Nephron (organoid): ENCODE measurements at regions not wholly inside any gene's neighbourhood (a gene's known extent, or its start where the extent isn't known, plus 50 kb on each side); places are given as distances from the start of the nearest gene placed in this dataset.

Source experiments
- H3K27ac Mint-ChIP-seq, 3 experiments: 2 replicates each; pipeline ENCODE4 v1.8.0; 2020; ENCODE audit warnings: mixed read lengths in 3 of 3, mild to moderate bottlenecking in 2 of 3, moderate library complexity in 1 of 3
- H3K27me3 Mint-ChIP-seq: 2 replicates; pipeline ENCODE4 v1.8.0; 2021; ENCODE audit warnings: low read depth, mild to moderate bottlenecking, moderate library complexity, mixed read lengths
- H3K36me3 Mint-ChIP-seq: 2 replicates; pipeline ENCODE4 v1.8.0; 2020; ENCODE audit warnings: low read depth, mixed read lengths
- H3K4me1 Mint-ChIP-seq: 2 replicates; pipeline ENCODE4 v1.8.0; 2020; ENCODE audit warnings: mixed read lengths
- H3K4me3 Mint-ChIP-seq, 3 experiments: 2 replicates each; pipeline ENCODE4 v1.8.0; 2020; ENCODE audit warnings: mild to moderate bottlenecking in 3 of 3, mixed read lengths in 3 of 3, moderate library complexity in 2 of 3
- H3K9me3 Mint-ChIP-seq: 2 replicates; pipeline ENCODE4 v1.8.0; 2020; ENCODE audit warnings: mixed read lengths
- CTCF ChIP-seq, 3 experiments: fragments of 200-600 bp; sonication (generic); IDR thresholded peaks; one replicate each; pipeline ENCODE4 v1.5.0; 2021; ENCODE audit warnings: antibody characterized with exemption in 3 of 3; ENCODE audit not compliant: unreplicated experiment in 3 of 3

DNA sequence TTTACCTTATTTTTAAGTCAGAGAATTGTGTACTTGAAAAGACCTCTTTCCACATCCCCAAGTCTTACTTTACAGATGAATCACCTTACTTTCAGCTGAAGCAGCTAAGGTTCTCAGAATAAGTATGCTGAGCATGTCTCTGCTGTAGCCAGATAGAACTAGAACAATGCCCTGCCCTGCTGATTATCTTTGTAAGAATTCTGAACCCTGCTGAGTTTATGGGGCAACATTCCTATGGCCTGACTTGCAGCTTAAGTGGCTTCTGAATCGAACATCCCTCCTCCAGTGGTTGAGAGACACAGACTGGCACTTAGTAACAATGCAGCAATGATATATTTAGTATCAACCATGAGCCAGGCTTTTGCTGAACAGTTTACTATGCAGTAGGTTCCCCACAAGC, 592.0 kb upstream of the WWC1 start:
- Mint-ChIP-seq H3K4me3 (no peak overlapping the region), H3K27me3 (no peaks in the 10 kb centered on the region), H3K36me3 (no peaks in the 10 kb centered on the region), H3K27ac (peak overlapping the region in 2 of 3 experiments; percentile 62 to 85), H3K9me3 (peaks cover 8% of the 10 kb centered on the region), H3K4me1 (peaks cover 16% of the 10 kb centered on the region)
- no peak for TF ChIP-seq CTCF (IDR thresholded peaks at IDR 0.05; ENCODE audit: unreplicated experiment in 3 of 3)

GRCh38 chr5:167701051-167701450, 590.4 kb upstream of the WWC1 start:
- no peak overlapping the region for H3K4me3 Mint-ChIP-seq
- TF ChIP-seq CTCF (IDR thresholded peaks at IDR 0.05; ENCODE audit: unreplicated experiment in 3 of 3), result no peak

GRCh38 chr5:167702014-167702413, 589.4 kb upstream of the WWC1 start:
- H3K36me3 Mint-ChIP-seq, result no peaks in the 10 kb centered on the region
- no peaks in the 10 kb centered on the region for H3K27me3 Mint-ChIP-seq
- TF ChIP-seq CTCF (IDR thresholded peaks at IDR 0.05; ENCODE audit: unreplicated experiment in 3 of 3), result no peak

More at GRCh38 chr5:167701051-167701450, 590.4 kb upstream of the WWC1 start:
- Mint-ChIP-seq H3K36me3 (no peaks in the 10 kb centered on the region), H3K27ac (no peak overlapping the region), H3K27me3 (no peaks in the 10 kb centered on the region), H3K4me1 (peaks cover 16% of the 10 kb centered on the region), H3K9me3 (peaks cover 3% of the 10 kb centered on the region)

DNA sequence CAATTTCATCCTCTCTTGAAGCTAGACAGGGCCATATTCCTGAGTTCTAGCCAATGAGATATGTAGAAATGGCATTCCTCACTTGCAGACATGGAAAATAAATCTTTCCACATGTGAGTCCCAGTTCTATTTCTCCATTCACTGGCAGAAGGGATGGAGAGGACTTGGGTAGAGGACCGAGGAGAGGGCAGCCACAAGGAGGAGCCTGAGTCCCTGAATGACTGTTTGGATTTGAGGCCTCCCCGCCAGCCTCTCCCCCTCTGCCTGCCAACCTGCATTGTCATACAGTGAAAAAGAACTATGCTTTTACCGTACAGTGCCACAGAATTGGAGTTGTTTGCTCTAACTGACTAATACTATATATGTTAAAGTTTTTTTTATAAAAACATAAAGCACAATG, 583.0 kb upstream of the WWC1 start:
- H3K4me1 Mint-ChIP-seq, result no peaks in the 10 kb centered on the region
- no peak for TF ChIP-seq CTCF (IDR thresholded peaks at IDR 0.05; ENCODE audit: unreplicated experiment in 3 of 3)
- H3K27me3 Mint-ChIP-seq, result no peaks in the 10 kb centered on the region
- H3K9me3 Mint-ChIP-seq, result no peaks in the 10 kb centered on the region
- no peaks in the 10 kb centered on the region for H3K36me3 Mint-ChIP-seq
- H3K4me3 Mint-ChIP-seq, result no peak overlapping the region
- no peak overlapping the region for H3K27ac Mint-ChIP-seq

More at GRCh38 chr5:167702014-167702413, 589.4 kb upstream of the WWC1 start:
- Mint-ChIP-seq H3K27ac (no peak overlapping the region), H3K4me3 (no peak overlapping the region), H3K4me1 (peaks cover 16% of the 10 kb centered on the region), H3K9me3 (no peaks in the 10 kb centered on the region)

DNA sequence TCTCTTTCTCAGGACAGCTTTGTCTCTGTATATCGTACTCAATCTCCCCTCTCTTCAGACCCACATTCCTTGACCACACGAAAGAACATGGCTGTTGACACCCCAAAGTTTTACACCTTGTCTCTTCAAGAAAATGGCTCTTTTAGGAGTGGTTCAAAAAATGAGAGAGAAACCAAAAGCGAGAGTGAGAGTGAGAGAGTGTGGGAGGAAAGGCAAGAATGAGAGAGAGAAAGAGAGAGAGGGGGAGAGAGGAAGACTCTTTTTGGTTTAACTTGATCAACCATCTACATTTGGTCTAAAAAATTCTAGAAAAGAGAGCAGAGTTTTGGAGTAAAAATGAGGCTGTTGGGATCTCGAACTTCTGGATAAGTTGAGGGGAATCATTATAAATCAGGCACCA, 581.8 kb upstream of the WWC1 start:
- no peaks in the 10 kb centered on the region for H3K36me3 Mint-ChIP-seq
- H3K4me1 Mint-ChIP-seq, result no peaks in the 10 kb centered on the region
- TF ChIP-seq CTCF (IDR thresholded peaks at IDR 0.05; ENCODE audit: unreplicated experiment in 3 of 3), result no peak
- no peaks in the 10 kb centered on the region for H3K27me3 Mint-ChIP-seq
- no peaks in the 10 kb centered on the region for H3K9me3 Mint-ChIP-seq
- H3K4me3 Mint-ChIP-seq, result no peak overlapping the region
- H3K27ac Mint-ChIP-seq, result no peak overlapping the region

DNA sequence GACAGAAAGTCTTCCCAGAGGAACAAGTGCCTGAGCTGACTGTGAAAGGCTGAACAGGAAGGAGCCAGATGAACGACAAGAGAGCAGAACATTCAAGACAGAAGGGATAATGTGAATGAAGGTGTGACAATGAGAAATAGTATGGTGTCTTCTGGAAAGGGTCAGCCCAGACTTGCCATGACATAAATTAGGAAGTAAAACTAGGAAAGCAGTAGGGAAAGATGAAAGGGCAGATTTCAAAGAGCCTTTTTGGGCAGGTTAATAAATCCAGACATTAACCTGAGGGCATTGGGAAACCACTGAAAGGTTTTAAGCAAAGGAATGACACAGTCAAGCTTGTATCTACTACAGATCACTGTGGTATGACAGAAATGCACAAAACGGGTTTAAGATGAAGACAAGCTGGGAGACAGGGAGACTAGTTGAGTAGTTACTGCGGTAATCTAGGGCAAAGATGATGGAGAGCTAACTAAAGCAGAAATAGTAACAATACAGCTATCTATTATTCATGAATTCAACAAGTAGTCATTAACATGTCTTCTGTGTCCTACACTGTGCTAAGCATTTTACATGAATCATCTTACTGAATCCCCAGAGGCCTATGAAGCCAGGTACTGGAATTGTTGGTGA, 580.9 kb upstream of the WWC1 start:
- Mint-ChIP-seq H3K9me3 (no peaks in the 10 kb centered on the region), H3K4me3 (no peak overlapping the region), H3K27me3 (no peaks in the 10 kb centered on the region), H3K27ac (no peak overlapping the region), H3K36me3 (no peaks in the 10 kb centered on the region), H3K4me1 (no peaks in the 10 kb centered on the region)
- no peak for TF ChIP-seq CTCF (IDR thresholded peaks at IDR 0.05; ENCODE audit: unreplicated experiment in 3 of 3)
